SK-N-SH (cell line): ENCODE measurements at regions not wholly inside any gene's neighbourhood (a gene's known extent, or its start where the extent isn't known, plus 50 kb on each side); places are given as distances from the start of the nearest gene placed in this dataset.

Experiments used
- CTCF ChIP-seq: fragments of 200-600 bp; sonication (generic); IDR thresholded peaks from 2 replicates; pipeline ENCODE4 v1.6.1; 2017; ENCODE audit warnings: antibody characterized with exemption, mild to moderate bottlenecking, moderate library complexity
- EP300 ChIP-seq, 2 experiments: IDR thresholded peaks; 2 replicates each; pipeline versions ENCODE4 v1.4.0 to v1.6.1; 2012; ENCODE audit warnings: borderline replicate concordance in 1 of 2, low read depth in 1 of 2, low read length in 1 of 2

GRCh38 chr2:182509216-182509615, 82.4 kb upstream of the PDE1A start:
- no peak for TF ChIP-seq EP300 (IDR thresholded peaks at IDR 0.05; ENCODE audit: borderline replicate concordance in 1 of 2, low read depth in 1 of 2, low read length in 1 of 2)
- TF ChIP-seq CTCF = no peak
